ENCODE measurements at regions not wholly inside any gene's neighbourhood (a gene's known extent, or its start where the extent isn't known, plus 50 kb on each side); places are given as distances from the start of the nearest gene placed in this dataset.

DNA sequence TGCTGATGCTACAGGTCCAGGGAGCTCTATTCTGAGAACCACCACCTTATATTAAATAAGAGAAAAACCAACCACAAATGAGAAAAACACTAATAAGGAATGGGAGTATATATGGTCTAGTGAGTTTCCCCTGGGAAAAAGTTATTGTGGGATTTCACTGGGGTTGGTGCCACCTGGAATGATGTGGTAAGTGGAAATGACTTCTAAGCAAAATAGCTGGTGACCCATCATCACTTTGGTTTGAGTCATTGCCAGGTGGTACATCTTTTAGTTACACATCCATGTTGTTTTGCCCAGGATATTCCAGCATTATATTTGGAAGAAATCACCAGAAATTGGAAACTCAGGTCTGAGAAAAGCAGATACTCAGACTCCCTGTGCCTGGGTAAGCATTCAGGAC is 437.3 kb downstream of the DTWD2 start:
- Histone ChIP-seq H3K36me3 (ENCODE audit: control insufficient read depth, low read length) (no peaks in the 10 kb centered on the region), H3K79me2 (ENCODE audit: control insufficient read depth, low read length) (no peaks in the 10 kb centered on the region), H3K4me2 (ENCODE audit: low read length) (no peak overlapping the region), H3K9me2 (replicated peaks; ENCODE audit: control insufficient read depth, low read length) (no peaks in the 10 kb centered on the region), H3K9me3 (ENCODE audit: control insufficient read depth, insufficient read depth, low read length) (no peaks in the 10 kb centered on the region), H3K4me3 (ENCODE audit: low read length) (no peak overlapping the region), H4K20me1 (ENCODE audit: control insufficient read depth, insufficient read depth, low read depth, low read length) (no peaks in the 10 kb centered on the region), H3K27me3 (ENCODE audit: control insufficient read depth, low read length) (peaks cover 6% of the 10 kb centered on the region), H3K4me1 (ENCODE audit: control insufficient read depth, low read length) (no peaks in the 10 kb centered on the region), H3F3A (ENCODE audit: control insufficient read depth, insufficient read depth) (no peaks in the 10 kb centered on the region), H3K27ac (ENCODE audit: low read depth, low read length) (no peak overlapping the region)
- no peak for TF ChIP-seq EZH2phosphoT487 (IDR thresholded peaks at IDR 0.05; ENCODE audit: borderline replicate concordance, low read length)
- TF ChIP-seq, protein P1, sequence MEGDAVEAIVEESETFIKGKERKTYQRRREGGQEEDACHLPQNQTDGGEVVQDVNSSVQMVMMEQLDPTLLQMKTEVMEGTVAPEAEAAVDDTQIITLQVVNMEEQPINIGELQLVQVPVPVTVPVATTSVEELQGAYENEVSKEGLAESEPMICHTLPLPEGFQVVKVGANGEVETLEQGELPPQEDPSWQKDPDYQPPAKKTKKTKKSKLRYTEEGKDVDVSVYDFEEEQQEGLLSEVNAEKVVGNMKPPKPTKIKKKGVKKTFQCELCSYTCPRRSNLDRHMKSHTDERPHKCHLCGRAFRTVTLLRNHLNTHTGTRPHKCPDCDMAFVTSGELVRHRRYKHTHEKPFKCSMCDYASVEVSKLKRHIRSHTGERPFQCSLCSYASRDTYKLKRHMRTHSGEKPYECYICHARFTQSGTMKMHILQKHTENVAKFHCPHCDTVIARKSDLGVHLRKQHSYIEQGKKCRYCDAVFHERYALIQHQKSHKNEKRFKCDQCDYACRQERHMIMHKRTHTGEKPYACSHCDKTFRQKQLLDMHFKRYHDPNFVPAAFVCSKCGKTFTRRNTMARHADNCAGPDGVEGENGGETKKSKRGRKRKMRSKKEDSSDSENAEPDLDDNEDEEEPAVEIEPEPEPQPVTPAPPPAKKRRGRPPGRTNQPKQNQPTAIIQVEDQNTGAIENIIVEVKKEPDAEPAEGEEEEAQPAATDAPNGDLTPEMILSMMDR (IDR thresholded peaks at IDR 0.05; ENCODE audit: low read depth, low read length, poor library complexity, severe bottlenecking): no peak

DNA sequence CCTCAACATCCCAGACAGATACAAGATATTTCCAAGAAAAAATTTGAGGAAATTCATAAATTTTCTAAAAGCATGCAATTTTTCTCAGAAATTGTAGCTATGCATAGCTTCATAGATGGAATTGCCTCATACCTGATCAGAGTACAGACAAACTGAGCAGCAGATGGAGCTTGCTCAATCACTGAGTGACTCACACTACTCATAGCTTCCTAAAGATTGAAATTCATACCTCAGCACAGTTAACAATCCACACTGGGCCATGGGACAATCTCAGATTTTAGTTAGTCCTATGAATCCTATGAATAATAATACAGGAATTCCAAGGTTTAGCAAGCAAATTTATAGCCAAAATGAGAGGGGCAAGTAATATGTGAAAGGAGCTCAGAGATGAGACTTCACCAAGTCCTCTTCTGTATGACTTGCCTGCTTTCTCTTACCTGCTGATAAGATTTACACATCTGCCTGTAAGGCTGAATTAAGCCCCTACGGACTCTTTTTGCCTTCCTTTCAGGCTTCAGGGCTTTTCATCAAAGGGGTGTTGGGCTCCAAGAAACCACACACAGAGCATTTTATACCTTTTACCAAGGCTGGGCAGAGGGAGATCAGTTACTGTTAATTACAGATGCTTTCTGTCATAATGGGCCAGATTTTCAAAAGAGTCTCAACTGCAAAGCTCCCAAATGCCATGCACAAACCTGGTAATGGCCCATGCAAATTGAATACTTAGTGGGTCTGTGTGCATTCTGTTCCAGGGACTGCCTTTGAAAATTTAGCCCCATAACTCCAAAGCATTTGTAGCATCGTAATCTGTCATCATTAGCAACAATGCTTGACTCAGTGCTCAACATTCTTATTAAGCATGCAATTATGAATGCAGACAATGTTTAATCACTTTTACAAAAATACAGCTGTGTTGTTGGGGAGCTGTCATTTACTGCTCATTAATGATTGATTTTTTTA is 439.3 kb downstream of the DTWD2 start:
- H3K4me1 ChIP-seq (ENCODE audit: control insufficient read depth, low read length): no peaks in the 10 kb centered on the region
- H3K36me3 ChIP-seq (ENCODE audit: control insufficient read depth, low read length): no peaks in the 10 kb centered on the region
- no peak overlapping the region for H3K4me2 ChIP-seq (ENCODE audit: low read length)
- H3K9me2 ChIP-seq (replicated peaks; ENCODE audit: control insufficient read depth, low read length): no peaks in the 10 kb centered on the region
- no peaks in the 10 kb centered on the region for H3K79me2 ChIP-seq (ENCODE audit: control insufficient read depth, low read length)
- H3F3A ChIP-seq (ENCODE audit: control insufficient read depth, insufficient read depth): no peaks in the 10 kb centered on the region
- H3K4me3 ChIP-seq (ENCODE audit: low read length): no peak overlapping the region
- H3K27ac ChIP-seq (ENCODE audit: low read depth, low read length): no peak overlapping the region
- TF ChIP-seq, protein P1 (IDR thresholded peaks at IDR 0.05; ENCODE audit: low read depth, low read length, poor library complexity, severe bottlenecking): no peak
- no peak for TF ChIP-seq EZH2phosphoT487 (IDR thresholded peaks at IDR 0.05; ENCODE audit: borderline replicate concordance, low read length)
- H4K20me1 ChIP-seq (ENCODE audit: control insufficient read depth, insufficient read depth, low read depth, low read length): no peaks in the 10 kb centered on the region
- no peaks in the 10 kb centered on the region for H3K9me3 ChIP-seq (ENCODE audit: control insufficient read depth, insufficient read depth, low read length)
- H3K27me3 ChIP-seq (ENCODE audit: control insufficient read depth, low read length): no peaks in the 10 kb centered on the region

DNA sequence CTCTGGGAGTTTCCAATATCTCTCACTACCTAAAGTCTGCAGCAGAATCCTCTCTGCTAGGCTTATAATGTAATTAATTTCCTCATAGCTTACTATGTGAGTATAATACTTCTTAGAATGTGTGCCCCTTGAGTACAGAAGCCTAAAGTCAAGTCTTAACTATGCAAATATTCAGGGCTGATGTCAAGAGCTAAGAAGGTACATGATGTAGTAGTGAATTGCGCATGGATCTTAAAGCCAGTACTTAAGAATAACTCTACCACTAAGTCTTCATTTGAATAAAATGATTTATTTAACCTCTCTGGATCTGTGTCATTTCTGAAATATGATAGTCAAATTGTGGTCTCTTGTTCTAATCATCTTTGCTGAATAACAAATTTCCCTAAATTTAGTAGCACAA is 442.9 kb downstream of the DTWD2 start:
- H3K4me1 ChIP-seq (ENCODE audit: control insufficient read depth, low read length): no peaks in the 10 kb centered on the region
- no peaks in the 10 kb centered on the region for H3K9me3 ChIP-seq (ENCODE audit: control insufficient read depth, insufficient read depth, low read length)
- TF ChIP-seq, protein P1 (IDR thresholded peaks at IDR 0.05; ENCODE audit: low read depth, low read length, poor library complexity, severe bottlenecking): no peak
- TF ChIP-seq EZH2phosphoT487 (IDR thresholded peaks at IDR 0.05; ENCODE audit: borderline replicate concordance, low read length): no peak

More for the DNA sequence above, 442.9 kb downstream of the DTWD2 start:
- H3K4me2 ChIP-seq (ENCODE audit: low read length): no peak overlapping the region
- H3K27ac ChIP-seq (ENCODE audit: low read depth, low read length): no peak overlapping the region
- H3K4me3 ChIP-seq (ENCODE audit: low read length): no peak overlapping the region
- peaks cover 11% of the 10 kb centered on the region for H3F3A ChIP-seq (ENCODE audit: control insufficient read depth, insufficient read depth)
- H3K79me2 ChIP-seq (ENCODE audit: control insufficient read depth, low read length): no peaks in the 10 kb centered on the region
- H3K36me3 ChIP-seq (ENCODE audit: control insufficient read depth, low read length): no peaks in the 10 kb centered on the region
- H3K9me2 ChIP-seq (replicated peaks; ENCODE audit: control insufficient read depth, low read length): no peaks in the 10 kb centered on the region
- H3K27me3 ChIP-seq (ENCODE audit: control insufficient read depth, low read length): no peaks in the 10 kb centered on the region
- H4K20me1 ChIP-seq (ENCODE audit: control insufficient read depth, insufficient read depth, low read depth, low read length): no peaks in the 10 kb centered on the region
